ENCODE measurements at regions not wholly inside any gene's neighbourhood (a gene's known extent, or its start where the extent isn't known, plus 50 kb on each side); places are given as distances from the start of the nearest gene placed in this dataset.

DNA sequence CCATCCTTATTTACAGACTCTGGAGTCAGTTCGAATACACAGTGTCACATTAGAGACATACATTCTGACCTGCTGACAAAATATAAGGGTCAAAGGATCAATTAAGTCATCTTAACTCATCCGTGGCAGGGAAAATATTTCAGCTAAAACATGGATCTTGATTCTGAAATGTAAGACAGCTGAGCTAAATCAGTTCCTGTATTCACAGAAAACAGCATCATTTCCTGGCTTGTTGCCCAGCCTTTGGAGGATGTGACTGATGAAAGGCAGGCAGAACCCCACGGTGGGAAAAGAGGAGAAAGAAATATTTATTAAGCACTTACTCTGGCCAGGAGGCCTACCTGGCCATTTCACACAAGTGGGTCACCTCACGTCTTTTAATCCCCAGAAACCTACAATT is 101.9 kb downstream of the GAS2L3 start:
- DNase-seq = peak; percentile 22

DNA sequence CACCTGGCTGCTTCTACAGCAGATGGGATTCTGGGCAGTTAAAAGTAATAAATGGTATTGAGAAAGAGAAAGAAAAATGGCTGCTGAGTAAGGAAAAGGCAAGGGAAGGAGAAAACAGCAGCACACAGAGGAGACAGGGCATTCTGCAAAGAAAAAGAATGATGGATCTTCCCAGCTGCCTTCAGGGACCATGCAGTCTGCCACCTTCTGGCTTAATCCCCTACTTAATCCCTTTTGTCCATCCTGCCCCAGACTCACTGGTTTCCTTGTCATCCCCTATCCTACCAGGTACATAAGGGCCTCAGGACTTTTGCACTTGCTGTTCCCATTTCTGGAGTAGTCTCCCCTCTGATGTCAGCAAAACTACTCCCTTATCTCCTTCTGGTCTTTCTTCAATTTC is 107.6 kb downstream of the GAS2L3 start:
- DNase-seq = no peak

DNA sequence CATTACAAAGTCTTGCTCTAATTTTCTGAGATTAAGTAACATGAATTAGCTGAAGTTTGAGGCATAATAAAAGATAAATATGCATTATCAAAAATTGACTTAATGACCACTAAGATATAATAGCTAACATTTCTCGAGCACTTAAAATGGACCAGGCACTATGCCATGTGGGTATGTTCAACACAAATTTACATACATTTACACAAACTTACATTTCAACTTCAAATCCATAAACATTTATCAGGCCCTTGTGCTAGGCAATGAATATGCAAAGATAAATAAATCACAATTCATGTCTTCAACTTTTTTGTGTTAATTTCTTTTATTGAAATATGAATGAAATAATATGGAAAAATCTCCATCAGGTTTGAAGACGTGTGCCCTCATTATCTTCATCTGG is 108.7 kb downstream of the GAS2L3 start:
- DNase-seq = no peak

DNA sequence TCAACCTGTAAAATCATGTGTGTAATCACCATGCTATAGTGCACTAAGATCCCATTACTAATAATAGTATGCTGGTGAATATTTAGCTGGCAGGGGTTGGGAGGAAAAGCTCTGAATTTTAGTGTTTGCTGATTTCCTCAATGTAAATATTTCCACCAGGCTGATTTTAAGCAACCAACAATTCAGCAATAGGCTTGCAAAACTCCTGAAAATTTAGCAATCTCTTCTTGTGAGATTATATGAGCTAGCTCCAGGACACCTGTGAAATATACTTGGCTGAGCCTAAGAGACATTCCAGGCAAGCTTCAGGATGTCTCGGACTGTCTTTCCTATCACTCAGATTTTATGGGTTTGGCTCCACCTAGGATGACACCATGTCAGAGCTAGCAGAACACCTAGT is 106.9 kb upstream of the ANO4 start:
- no peak for DNase-seq

DNA sequence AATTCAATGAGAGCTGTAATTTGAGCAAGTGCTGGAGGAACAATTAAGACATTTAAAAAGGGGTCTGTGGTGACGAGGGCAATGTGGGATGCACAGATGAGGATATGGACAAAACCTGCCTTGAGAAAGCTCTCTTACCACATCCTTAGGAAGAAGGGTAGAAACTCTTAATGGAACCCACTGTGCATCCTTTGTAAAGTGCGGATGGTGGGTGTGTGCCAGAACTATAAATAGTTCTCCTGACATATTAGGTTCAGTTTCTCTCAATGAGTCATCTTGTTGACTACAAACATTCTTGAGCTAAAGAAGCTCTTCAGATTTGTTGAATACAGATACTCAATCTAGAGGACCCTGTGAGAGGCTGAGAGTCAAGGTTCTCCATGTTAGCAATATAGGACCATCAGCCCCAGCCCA is 106.1 kb upstream of the ANO4 start:
- no peak for DNase-seq

DNA sequence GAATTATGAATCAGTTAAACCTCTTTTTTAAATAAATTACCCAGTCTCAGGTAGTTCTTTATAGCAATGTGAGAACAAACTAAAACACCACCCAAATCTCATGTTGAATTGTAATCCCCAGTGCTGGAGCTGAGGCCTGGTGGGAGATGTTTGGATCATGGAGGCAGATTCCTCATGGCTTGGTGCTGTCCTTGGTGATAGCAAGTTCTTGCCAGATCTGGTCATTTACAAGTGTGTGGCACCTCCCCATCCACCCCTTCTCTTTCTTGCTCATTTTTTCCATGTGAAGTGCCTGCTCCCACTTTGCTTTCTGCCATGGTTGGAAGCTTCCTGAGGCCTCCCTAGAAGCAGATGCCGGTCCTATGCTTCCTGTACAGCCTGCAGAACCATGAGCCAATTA is 102.1 kb upstream of the ANO4 start:
- DNase-seq = no peak

DNA sequence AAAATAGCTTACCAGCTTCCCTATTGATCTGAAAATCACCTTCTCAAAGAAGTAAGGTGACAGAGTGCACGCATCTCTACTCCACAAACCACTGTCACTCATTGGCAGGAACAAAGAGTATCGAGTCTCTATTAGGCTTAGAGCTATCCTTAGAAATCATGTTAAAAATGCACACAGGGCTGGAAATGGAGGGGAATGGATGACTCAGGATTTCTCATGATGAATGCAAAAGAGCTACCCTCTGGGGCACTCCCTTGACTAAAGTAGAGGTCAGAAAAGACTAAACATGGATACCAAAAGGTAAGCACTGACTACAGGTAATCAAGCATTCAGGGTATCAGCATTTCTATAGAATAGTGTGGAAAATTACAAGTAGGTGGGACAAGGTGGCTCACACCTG is 96.1 kb upstream of the ANO4 start:
- no peak for DNase-seq

DNA sequence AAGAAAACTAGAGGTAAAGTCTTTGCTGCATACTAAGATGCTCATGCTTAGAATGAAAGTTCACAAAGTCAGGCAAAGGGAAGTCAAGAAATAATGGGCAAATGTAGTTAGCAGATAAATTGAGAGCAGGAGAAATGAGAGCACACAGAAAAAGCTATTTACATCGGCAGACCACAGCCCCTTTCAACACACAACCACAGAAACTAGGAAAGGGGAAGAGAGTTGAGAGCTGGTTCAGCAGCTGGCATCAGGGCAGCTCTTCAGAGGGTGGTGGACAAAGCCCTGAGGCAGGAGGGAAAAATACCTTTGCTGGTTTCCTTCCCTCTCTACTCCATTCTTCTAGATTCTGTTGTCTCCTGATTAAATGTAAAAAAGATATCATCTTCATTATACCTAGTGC is 95.4 kb upstream of the ANO4 start:
- no peak for DNase-seq

DNA sequence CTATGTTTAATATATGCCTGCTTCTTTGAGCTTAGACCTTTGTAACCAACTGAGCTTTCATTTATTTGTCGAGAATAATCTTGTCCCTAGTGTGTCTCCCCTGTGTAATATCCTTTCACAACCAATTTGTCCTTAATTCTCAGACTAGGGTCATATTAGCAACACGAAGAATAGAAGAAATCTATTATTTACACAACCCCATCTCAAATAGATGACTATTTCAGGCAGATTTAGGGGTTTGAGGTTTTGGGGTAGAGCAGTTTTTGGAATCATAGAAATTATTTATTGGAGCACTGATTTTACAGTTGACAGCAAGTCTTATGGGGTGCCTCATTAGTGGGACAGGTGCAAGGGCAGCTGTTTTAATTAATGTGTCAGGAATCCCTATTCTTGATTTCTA is 91.2 kb upstream of the ANO4 start:
- DNase-seq = no peak

DNA sequence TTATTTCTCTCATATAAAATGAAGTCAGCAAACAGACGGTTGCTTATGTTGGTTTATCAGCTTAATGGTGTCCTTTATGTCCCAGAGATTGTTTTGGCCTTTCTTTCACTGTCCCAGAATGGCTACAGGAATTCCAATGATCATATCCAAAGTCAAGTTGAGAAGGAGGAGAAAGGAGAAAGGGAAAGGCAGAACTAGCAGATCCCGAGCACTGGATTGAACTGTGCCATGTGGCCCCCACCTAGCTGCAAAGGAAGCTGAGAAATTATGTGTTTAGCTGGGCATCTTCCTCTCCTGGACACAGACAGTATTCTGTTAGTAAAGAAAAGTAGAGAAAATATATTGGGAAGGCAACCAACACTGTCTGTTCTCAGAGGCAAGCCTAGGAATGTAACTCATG is 90.7 kb upstream of the ANO4 start:
- no peak for DNase-seq

DNA sequence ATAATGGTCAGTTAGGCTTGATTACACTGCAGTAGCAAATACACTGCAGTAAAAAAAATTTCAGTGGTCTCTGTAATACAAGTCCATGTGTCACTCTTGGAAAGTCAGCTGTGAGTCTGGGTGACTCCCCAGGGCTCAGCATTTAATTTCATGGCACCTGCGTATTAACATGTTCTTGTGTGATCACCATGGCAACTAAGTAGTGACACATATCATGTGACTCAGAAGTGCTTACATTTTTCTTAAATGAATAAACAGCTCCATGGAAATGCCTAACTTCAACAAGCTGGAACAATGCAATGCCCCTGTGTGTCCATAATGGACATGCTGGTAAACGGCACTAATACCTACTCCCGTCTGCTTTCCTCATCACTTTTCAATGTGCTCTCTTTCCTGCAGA is 88.5 kb upstream of the ANO4 start:
- DNase-seq = peak; percentile 18

DNA sequence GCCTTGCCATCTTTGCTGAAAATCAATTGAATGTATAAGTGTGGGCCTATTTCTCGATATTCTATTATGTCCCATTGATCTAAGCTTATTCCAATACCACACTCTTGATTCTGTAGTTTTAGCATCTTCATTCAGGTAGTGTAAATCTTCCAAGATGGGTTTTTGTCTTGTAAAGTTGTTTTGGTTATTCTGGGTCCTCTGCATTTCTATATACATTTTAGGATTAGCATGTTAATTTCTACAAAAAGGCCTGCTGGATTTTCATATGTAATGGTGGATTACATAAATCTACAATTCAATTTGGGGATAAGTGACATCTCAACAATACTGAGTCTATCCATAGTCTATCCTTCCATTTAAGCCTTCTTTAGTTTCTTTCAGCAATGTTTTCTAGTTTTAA is 86.0 kb upstream of the ANO4 start:
- DNase-seq = no peak

DNA sequence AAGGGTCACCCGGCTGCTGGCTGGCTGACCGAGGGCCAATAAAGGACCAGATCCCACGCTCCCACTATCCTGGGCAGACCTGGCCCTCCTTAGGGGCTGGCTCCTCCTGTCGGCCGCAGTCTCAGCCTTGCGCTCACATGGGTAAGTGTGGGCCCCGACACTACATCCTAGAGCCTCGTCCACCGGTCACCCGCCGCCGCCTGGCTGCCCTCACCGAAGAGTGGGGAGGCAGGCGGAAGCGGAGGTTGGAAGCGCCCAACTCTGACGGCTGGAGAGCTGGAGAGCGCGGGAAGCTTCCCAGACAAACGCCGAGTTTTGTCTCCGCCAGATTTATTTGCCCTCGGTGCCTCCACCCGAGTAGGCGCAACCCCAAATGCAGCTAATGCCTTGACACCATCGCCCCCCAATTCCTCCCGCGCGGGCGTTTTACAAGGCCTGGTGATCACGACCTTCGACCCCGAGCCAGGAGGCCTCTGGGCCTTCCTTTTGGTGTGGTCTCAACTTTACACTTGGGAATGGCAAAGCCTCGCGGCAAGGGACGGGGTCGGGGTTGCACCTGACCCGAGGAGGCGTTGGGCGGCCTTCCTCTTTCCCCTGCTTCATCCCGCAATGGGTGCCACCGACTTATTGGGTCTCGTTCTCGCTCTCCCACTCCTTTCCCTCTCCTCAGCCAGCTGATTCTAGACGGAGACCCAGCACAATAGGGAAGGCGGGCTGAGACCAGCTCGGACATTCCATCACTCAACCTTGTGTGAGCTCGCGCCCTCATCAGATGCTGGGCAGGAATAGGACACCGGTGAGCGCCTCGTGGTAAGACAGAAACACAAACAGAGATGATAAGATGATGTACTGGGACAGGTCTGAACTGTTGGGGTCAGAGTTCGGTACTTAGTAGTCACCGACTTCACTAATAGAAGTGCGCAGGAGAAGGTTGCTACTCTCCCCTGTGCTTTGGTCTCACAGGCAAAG is 78.3 kb upstream of the ANO4 start:
- DNase-seq = no peak

DNA sequence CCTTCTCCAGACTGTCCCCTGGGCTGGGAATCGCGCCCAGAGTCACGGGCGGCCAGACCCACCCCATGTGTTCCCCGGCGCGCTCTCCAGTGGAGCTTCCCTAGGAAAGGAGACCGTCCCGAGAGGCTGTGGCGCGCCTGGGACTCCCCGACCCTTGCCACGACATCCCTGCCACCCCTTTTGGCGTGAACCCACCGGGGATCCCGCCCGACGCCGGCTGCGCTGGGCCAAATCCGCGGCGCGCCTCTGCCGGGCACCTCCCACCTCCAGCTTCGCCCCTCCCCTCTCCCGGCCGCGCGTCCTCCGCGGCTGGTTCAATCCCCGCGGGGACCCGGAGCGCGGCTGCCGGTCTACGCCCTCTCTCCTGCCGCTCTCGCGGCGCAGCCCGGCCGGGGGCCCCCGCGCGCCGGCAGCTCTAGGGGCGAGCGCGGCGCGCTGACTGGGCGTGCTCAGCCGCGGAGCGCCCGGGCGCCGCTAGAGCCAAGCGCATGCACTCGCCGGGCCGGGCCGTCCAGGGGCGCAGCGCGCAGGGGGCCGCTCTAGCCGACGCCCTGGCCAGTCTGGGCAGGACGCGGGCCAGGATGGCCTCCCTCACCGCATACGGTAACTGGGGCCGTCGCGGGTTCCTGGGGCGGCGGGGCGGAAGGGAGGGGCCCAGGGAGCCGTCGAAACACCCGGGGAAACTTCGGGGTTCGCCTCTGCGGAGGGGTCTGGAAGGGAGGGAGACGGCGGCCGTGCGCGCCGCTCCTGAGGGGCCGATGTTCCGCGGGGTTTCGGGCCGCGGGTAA is 77.4 kb upstream of the ANO4 start:
- no peak for DNase-seq

DNA sequence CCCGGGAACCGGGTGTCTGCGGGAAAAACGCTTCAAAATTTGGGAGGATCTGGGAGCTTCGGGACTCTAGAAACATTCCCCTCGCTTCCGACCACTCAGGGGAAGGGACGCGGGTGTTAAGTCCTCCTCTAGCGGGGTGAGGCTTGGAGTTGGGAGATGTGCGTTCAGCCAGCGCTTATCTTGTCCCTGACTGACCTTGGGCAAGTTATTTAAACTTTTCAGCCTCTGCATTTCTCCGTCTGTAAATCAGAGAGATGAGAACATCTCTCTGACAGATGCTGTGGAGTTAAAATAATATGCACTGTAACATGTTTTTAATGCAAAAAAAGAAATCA is 76.9 kb upstream of the ANO4 start:
- DNase-seq = no peak

DNA sequence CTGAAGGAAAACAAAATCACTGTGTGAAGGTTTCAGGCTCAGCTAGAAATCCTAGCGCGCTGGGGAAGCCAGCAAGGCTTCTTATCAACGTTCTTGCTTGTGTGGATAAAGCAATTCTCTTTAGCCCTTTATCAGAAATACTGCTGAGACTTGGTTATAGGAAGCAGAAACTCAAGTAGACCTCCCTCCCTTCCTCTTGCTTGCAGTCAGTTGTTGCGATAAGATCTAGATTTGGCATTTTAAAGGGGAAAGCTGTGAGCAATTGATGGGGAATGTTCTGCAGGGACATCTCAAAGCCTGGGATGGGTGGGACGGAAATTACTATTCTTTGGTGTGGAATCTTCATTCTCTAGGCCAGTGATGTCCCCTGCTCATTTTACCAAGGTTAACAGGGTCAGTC is 76.4 kb upstream of the ANO4 start:
- no peak for DNase-seq

DNA sequence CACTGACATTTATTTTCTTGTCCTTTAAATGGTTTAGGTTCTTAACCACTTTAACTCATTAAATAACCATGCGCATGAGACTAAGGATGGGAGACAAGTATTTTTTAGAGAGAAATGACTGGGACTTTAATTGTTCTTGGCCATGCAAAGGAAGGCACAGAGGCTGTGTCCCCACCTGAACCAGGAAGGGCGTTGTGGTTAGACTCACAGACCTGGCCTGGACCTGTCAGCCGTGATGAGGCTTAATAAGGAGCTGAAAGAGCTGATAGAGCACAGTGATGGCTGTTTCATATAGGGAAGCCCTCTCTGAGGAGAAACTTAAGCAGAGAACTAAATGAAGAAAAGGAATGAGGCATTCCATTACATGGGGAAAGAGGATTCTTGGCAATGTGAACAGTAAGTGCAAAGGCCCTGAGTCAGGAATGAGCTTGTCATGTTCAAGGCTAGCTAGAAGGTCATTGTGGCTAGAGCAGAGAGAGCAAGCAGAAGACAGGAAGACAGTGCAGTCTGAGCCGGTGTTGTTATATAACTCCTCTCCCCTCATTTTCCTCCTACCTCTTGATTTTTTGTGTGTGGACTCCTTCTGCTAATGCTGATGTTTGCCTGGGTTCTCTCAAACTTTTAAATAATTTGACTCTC is 74.4 kb upstream of the ANO4 start:
- DNase-seq = no peak

DNA sequence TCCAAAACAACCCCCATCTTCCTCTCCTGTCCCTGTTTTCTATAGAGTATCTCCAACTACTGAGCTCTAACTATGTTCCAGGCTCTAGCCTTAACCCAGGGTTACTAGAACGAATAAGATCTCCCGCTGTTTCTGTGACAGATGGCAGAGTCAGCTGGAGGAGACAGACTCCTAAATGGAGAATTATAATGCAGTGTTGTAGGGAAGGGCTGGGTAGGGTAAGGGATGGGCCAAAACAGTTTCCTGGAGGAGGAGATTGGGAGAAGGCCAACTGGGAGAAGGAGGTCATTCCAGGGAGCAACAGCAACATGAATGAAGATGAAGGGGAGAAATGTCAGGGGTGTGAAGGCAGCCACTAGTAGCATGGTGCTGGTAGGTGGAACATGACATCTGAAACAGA is 73.4 kb upstream of the ANO4 start:
- DNase-seq = no peak

DNA sequence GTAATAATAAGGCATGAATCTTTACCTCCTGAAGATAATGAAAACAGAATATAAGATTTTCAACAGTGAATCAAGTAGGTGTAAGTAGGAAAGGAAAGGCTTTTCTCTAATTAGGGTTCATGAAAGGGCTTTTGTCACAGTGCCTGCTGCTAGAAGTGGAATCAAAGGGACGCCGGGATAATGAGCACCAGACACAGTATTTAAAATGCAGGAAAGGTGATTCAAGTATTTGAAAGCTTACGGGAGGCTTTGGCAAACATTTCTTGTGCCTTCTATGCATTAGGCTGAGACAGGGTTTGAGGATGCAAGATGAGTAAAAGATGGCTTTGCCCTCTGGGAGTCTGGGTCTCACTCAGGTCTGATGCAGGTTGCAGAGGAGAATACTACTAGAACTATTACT is 70.5 kb upstream of the ANO4 start:
- no peak for DNase-seq

DNA sequence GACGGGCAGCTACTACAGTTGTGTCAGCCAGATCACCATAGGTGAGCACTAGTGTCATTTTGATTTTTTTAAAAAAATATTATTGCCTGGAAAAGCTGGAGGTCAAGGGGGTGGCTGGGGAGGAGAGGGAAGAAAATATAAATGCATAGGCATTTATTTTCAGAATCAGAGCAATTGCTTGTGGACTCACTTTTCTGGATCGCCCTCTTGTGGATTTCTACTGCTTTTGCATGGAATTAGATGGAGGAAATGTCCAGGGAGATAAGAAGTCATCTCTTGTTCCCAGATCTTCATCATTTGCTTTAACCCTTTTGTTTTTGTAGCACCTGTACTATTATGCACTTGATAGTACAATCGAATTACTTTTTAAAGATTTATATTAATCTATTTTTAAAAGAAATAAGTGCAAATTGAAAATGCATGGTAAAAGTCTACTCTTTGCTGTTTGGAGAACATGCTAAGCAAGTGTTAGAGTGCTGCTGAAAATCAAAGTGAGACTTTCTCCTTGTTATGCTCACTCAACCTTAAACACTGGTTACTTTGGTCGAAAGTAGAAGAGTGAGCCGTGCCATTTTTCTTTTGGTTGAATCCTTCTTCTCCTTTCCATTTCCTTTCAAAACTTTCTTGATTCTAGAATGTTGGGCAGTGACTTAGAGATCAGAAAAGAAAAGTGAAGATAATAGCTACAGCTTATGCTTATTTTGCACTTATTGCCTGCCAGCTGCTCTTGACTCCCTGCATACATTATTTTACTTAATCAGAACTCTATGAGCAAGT is 60.6 kb upstream of the ANO4 start:
- no peak for DNase-seq

DNA sequence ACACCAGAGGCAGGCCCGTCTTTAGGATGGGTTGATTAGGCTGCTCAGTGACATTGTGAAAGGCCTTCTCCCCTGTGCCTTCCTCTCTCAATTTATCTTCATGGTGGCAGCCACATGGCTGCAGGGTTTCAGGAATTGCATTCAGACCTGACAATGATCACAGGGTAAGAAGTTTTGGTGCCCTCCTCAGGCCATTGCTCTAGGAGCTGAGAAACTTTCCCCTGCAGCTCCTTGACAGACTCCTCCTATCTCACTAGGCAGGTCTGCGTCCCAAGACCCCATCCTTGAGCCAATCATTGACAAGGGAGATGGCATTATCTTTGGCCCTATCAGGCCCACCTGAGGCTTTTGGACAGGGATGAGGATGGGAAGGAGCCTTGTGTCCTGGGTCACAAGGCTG is 57.4 kb upstream of the ANO4 start:
- DNase-seq = no peak

DNA sequence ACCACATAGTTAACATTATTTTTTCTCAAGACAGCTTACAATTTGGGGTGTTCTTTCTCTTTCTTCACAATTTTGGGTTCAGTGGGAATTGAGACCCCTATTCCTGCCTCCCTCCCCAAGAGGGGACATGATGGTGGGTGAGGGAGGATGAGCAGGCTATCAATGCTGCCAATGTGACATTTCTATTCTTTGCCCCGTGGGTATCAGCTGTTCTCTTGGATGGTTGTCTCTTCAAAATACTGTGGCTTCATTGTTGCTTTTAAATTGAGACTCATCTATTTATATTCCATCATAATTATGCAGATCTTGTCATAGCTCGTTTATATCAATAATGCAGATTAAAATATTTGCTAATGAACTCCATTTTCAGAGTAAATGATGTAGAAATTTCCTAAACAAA is 56.5 kb upstream of the ANO4 start:
- no peak for DNase-seq

DNA sequence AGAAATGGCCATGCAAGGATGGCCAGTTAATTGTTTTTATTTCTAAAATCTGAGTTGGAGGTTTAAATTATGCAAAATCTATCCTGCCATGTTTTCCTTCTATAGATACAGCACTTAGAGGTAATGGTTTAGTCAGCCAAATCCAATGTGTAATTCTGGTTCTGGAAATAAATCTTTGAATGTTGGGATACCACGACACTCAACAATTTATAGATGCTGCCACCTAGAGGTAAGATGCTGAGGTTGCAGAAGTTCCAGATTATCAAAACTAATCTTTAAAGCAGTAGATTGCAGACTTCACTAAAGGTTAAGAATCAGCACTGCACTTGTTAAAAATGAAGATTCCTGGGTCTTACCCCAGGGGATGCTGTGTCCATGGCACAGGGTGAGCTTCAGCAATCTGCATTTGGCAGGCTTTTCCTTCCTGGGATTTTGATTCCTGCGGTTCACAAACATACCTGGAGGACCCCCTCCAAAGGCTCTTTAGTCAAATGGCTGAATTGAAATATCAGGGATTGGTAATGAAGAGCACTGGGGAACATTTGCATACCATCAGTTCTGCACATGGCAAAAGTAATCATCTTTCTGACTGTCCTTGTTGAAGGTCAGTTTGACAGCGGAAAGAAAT is 53.4 kb upstream of the ANO4 start:
- DNase-seq = no peak

Measured in NCI-H1092 (cell line).